HepG2 (cell line): ENCODE measurements at regions not wholly inside any gene's neighbourhood (a gene's known extent, or its start where the extent isn't known, plus 50 kb on each side); places are given as distances from the start of the nearest gene placed in this dataset.

Source experiments
- ATAC-seq: fragments of 200-7000 bp; cut with Tn5 transposase; 3 replicates; pipeline ENCODE4 v1.9.1; 2020; ENCODE audit warnings: mild to moderate bottlenecking, moderate library complexity
- BruUV-seq: library from RNA; stranded (reverse); fragments of 400-500 nt; replicated peaks from 2 replicates; lab custom pipeline; 2021; lab: Mats Ljungman, UMichigan
- CTCF ChIA-PET: fragments of 300-600 bp; formaldehyde crosslinking; extraction: SDS; loops from one replicate; lab custom pipeline; 2021; ENCODE audit warnings: low total read pairs, inconsistent platforms, low intra/inter-chr PET ratio; lab: Yijun Ruan, JAX
- POLR2A ChIA-PET: fragments of 350-600 bp; sonication (Branson Sonifier 250); formaldehyde crosslinking; loops from one replicate; lab custom pipeline; 2020; ENCODE audit warnings: antibody characterized with exemption, inconsistent platforms; lab: Yijun Ruan, JAX
- DNase-seq: peaks from one replicate; pipeline ENCODE4 v3.0.0-alpha.2; 2015; ENCODE audit warnings: low spot score
- FAIRE-seq: peaks from 3 replicates; lab custom pipeline; 2011; peaks lifted over from hg19 to GRCh38; lab: Jason Lieb, UNC
- H2AFZ ChIP-seq: one replicate; pipeline ENCODE4 v1.6.1; 2011; ENCODE audit warnings: low read length, inconsistent platforms
- H3K27ac ChIP-seq: fragments of 300-600 bp; 3 replicates; pipeline ENCODE4 v1.8.0; 2011; ENCODE audit warnings: mixed run types, mild to moderate bottlenecking, mixed read lengths, low read length, inconsistent platforms; ENCODE audit not compliant: insufficient read depth; ENCODE audit errors: extremely low read length
- H3K27me3 ChIP-seq, 2 experiments: fragments of 200-600 bp in 1 of 2; 2 replicates in 1 of 2; 3 replicates in 1 of 2; pipeline versions ENCODE4 v1.6.0 to v1.8.0; 2011; ENCODE audit warnings: low read length in 2 of 2, mild to moderate bottlenecking in 2 of 2, moderate library complexity in 2 of 2, inconsistent platforms in 1 of 2; ENCODE audit not compliant: insufficient read depth in 2 of 2, control insufficient read depth in 1 of 2
- H3K36me3 ChIP-seq, 2 experiments: fragments of 200-600 bp in 1 of 2; replicated peaks in 1 of 2; 2 replicates in 1 of 2; 3 replicates in 1 of 2; pipeline versions ENCODE4 v1.5.1 to v1.8.0; 2011; ENCODE audit warnings: low read length in 2 of 2, inconsistent platforms in 1 of 2; ENCODE audit not compliant: insufficient read depth in 2 of 2, control insufficient read depth in 1 of 2
- H3K4me1 ChIP-seq: 2 replicates; pipeline ENCODE4 v1.5.1; 2012; ENCODE audit warnings: low read length, inconsistent platforms; ENCODE audit not compliant: insufficient read depth
- H3K4me2 ChIP-seq: 2 replicates; pipeline ENCODE4 v1.6.0; 2011; ENCODE audit warnings: low read depth, low read length, inconsistent platforms
- H3K4me3 ChIP-seq, 3 experiments: fragments of 200-600 bp in 1 of 3; sonication (generic), shearing (Covaris generic) in 1 of 3; replicated peaks in 1 of 3; 2 replicates each; pipeline ENCODE4 v1.5.1; 2011 to 2016; ENCODE audit warnings: low read length in 3 of 3, inconsistent platforms in 2 of 3, low read depth in 2 of 3, mild to moderate bottlenecking in 2 of 3, control low read depth in 1 of 3, mixed read lengths in 1 of 3; ENCODE audit not compliant: insufficient read depth in 1 of 3
- H3K79me2 ChIP-seq: one replicate; pipeline ENCODE4 v1.6.1; 2011; ENCODE audit warnings: low read length, inconsistent platforms; ENCODE audit not compliant: insufficient read depth
- H3K9ac ChIP-seq: 2 replicates; pipeline ENCODE4 v1.6.0; 2011; ENCODE audit warnings: mild to moderate bottlenecking, low read depth, low read length, inconsistent platforms; ENCODE audit not compliant: insufficient read depth
- H3K9me3 ChIP-seq: 2 replicates; pipeline ENCODE4 v1.5.1; 2012; ENCODE audit warnings: mild to moderate bottlenecking, low read length
- H4K20me1 ChIP-seq: 2 replicates; pipeline ENCODE4 v1.6.0; 2011; ENCODE audit warnings: inconsistent platforms, mild to moderate bottlenecking, low read length, moderate library complexity; ENCODE audit not compliant: insufficient read depth
- ARID5B ChIP-seq: IDR thresholded peaks from 2 replicates; pipeline ENCODE4 v1.4.0; 2020; ENCODE audit warnings: mild to moderate bottlenecking, missing genetic modification reagents
- HBP1 ChIP-seq: IDR thresholded peaks from 2 replicates; pipeline ENCODE4 v1.6.1; 2016; ENCODE audit warnings: low read depth, control low read depth
- HNRNPL ChIP-seq: fragments of 200-400 bp; formaldehyde crosslinking; IDR thresholded peaks from 2 replicates; pipeline ENCODE4 v1.6.1; 2017; ENCODE audit warnings: mild to moderate bottlenecking, low read depth, low read length
- HOMEZ ChIP-seq: IDR thresholded peaks from 2 replicates; pipeline ENCODE4 v1.6.1; 2016; ENCODE audit warnings: low read depth
- JDP2 ChIP-seq: sonication (generic); formaldehyde crosslinking; IDR thresholded peaks from 2 replicates; pipeline ENCODE4 v1.8.1; 2022; ENCODE audit warnings: missing genetic modification reagents, borderline replicate concordance
- MZF1 ChIP-seq: sonication (generic); formaldehyde crosslinking; IDR thresholded peaks from 2 replicates; pipeline ENCODE4 v1.8.1; 2023; ENCODE audit warnings: mild to moderate bottlenecking, missing genetic modification reagents, borderline replicate concordance
- PLRG1 ChIP-seq: fragments of 450-650 bp; conservative IDR thresholded peaks from 2 replicates; pipeline ENCODE4 v1.6.1; 2016
- RORA ChIP-seq: sonication (generic); formaldehyde crosslinking; IDR thresholded peaks from 2 replicates; pipeline ENCODE4 v1.5.0; 2020; ENCODE audit warnings: mild to moderate bottlenecking, missing genetic modification reagents, moderate library complexity
- U2AF2 ChIP-seq: fragments of 200-400 bp; formaldehyde crosslinking; IDR thresholded peaks from 2 replicates; pipeline ENCODE4 v1.6.1; 2017; ENCODE audit warnings: low read depth, mild to moderate bottlenecking, low read length
- ZNF232 ChIP-seq: sonication (generic); formaldehyde crosslinking; IDR thresholded peaks from 2 replicates; pipeline ENCODE4 v1.4.0; 2020; ENCODE audit warnings: missing genetic modification reagents, borderline replicate concordance
- ZNF343 ChIP-seq: sonication (generic); formaldehyde crosslinking; IDR thresholded peaks from 2 replicates; pipeline ENCODE4 v1.4.0; 2020; ENCODE audit warnings: mild to moderate bottlenecking, missing genetic modification reagents
- ZNF512 ChIP-seq: sonication (generic); formaldehyde crosslinking; IDR thresholded peaks from 2 replicates; pipeline ENCODE4 v1.4.0; 2020; ENCODE audit warnings: mild to moderate bottlenecking, missing genetic modification reagents
- ZNF619 ChIP-seq: sonication (generic); formaldehyde crosslinking; IDR thresholded peaks from 2 replicates; pipeline ENCODE4 v1.4.0; 2020; ENCODE audit warnings: mild to moderate bottlenecking, missing genetic modification reagents
- WGBS: methylation state at CpG from one replicate; pipeline ENCODE4 v1.1.6; 2017; ENCODE audit warnings: low lambda C conversion rate; 5-methylcytosine and 5-hydroxymethylcytosine counted together
- in situ Hi-C: cut with HindIII; loops from 2 replicates; pipeline ENCODE4 v1.10.0; 2017; ENCODE audit warnings: low pct_unique_long_range_greater_than_20kb; ENCODE audit not compliant: extremely low pct_ligation_motif_present
- intact Hi-C: fragments of 100-400 bp; cut with micrococcal nuclease; formaldehyde crosslinking; loops from one replicate; pipeline ENCODE4 v1.10.0; 2022; ENCODE audit not compliant: unreplicated experiment

- no peak for TF ChIP-seq ARID5B (CRISPR knock-in tag)
Observed at GRCh38 chr20:40111282-40111681, 577.8 kb downstream of the MAFB start (continued).

GRCh38 chr20:40110311-40110831 lies 578.7 kb downstream of the MAFB start:
- H3K79me2 ChIP-seq, result no peaks in the 10 kb centered on the region
- peaks cover 71% of the 10 kb centered on the region for H3K9me3 ChIP-seq
- no TSS peak for BruUV-seq
- H3K36me3 ChIP-seq, result no peaks in the 10 kb centered on the region
- no peak overlapping the region for H2AFZ ChIP-seq
- DNase-seq (no peak), FAIRE-seq (no peak), ATAC-seq (no peak)
- POLR2A ChIA-PET, result no interaction called here
- no peaks in the 10 kb centered on the region for H4K20me1 ChIP-seq
- H3K4me1 ChIP-seq, result no peaks in the 10 kb centered on the region
- in situ Hi-C loops (no loop called here), intact Hi-C loops (no loop called here)
- no peaks in the 10 kb centered on the region for H3K27me3 ChIP-seq
- no peak overlapping the region for H3K4me3 ChIP-seq
- H3K27ac ChIP-seq, result no peak overlapping the region
- no peak overlapping the region for H3K9ac ChIP-seq
- H3K4me2 ChIP-seq, result no peak overlapping the region
- CTCF ChIA-PET, result no interaction called here
- no peak for TF ChIP-seq PLRG1
- TF ChIP-seq MZF1 (CRISPR knock-in tag), result no peak
- no peak for TF ChIP-seq ZNF512 (CRISPR knock-in tag)
- no peak for TF ChIP-seq ZNF232 (CRISPR knock-in tag)
- no peak for TF ChIP-seq HBP1 (CRISPR knock-in tag)
- TF ChIP-seq HOMEZ (CRISPR knock-in tag), result no peak
- TF ChIP-seq JDP2 (CRISPR knock-in tag), result no peak
- no peak for TF ChIP-seq U2AF2
- TF ChIP-seq ZNF619 (CRISPR knock-in tag), result no peak
- TF ChIP-seq RORA (CRISPR knock-in tag), result no peak
- no peak for TF ChIP-seq ZNF343 (CRISPR knock-in tag)
- no peak for TF ChIP-seq HNRNPL
- 16% methylated on average over 4 of the region's 4 CpGs for WGBS
